HT1080 (cell line): ENCODE measurements at regions not wholly inside any gene's neighbourhood (a gene's known extent, or its start where the extent isn't known, plus 50 kb on each side); places are given as distances from the start of the nearest gene placed in this dataset.
"Not testable (repeated sequence)": the region's sequence is repeated elsewhere in the genome, so short reads cannot be mapped to it uniquely, and the experiment has no call there.

Experiments
- DNase-seq: peaks from one replicate; pipeline ENCODE4 v3.0.0-alpha.2; 2015; ENCODE audit warnings: low read depth

- DNase-seq: peak; percentile 71
These were observed 1369.1 kb upstream of the ADGRL4 start for GRCh38 chr1:80375662-80376061.

GRCh38 chr1:80375109-80375508, 1368.6 kb upstream of the ADGRL4 start:
- DNase-seq: no peak

- no peak for DNase-seq
These were observed 1363.2 kb upstream of the ADGRL4 start for GRCh38 chr1:80369780-80370179.

- no peak for DNase-seq
These were observed 1360.5 kb upstream of the ADGRL4 start for GRCh38 chr1:80367058-80367457.

- DNase-seq: no peak
These were observed 1359.0 kb upstream of the ADGRL4 start for GRCh38 chr1:80365359-80366021.

- peak; percentile 26 for DNase-seq
These were observed 1357.4 kb upstream of the ADGRL4 start for GRCh38 chr1:80363689-80364475.

GRCh38 chr1:80359666-80360065, 1353.1 kb upstream of the ADGRL4 start:
- no peak for DNase-seq

GRCh38 chr1:80349218-80349617, 1342.7 kb upstream of the ADGRL4 start:
- DNase-seq: no peak

GRCh38 chr1:80341021-80341420, 1334.5 kb upstream of the ADGRL4 start:
- no peak for DNase-seq

GRCh38 chr1:80318108-80318507, 1311.6 kb upstream of the ADGRL4 start:
- DNase-seq: no peak

- no peak for DNase-seq
These were observed 1304.2 kb upstream of the ADGRL4 start for GRCh38 chr1:80310703-80311245.

GRCh38 chr1:80305466-80305865, 1298.9 kb upstream of the ADGRL4 start:
- DNase-seq: no peak

GRCh38 chr1:80293818-80294217, 1287.3 kb upstream of the ADGRL4 start:
- DNase-seq: no peak

- DNase-seq: not testable (repeated sequence)
These were observed 1282.2 kb upstream of the ADGRL4 start for GRCh38 chr1:80288750-80289149.

- DNase-seq: no peak
These were observed 1276.0 kb upstream of the ADGRL4 start for GRCh38 chr1:80282536-80282935.

GRCh38 chr1:80278936-80279335, 1272.4 kb upstream of the ADGRL4 start:
- no peak for DNase-seq

- DNase-seq: no peak
These were observed 1267.7 kb upstream of the ADGRL4 start for GRCh38 chr1:80274256-80274655.

- no peak for DNase-seq
These were observed 1266.0 kb upstream of the ADGRL4 start for GRCh38 chr1:80272495-80272894.

GRCh38 chr1:80258659-80259058, 1252.1 kb upstream of the ADGRL4 start:
- peak; percentile 4 for DNase-seq

GRCh38 chr1:80251591-80251990, 1245.1 kb upstream of the ADGRL4 start:
- no peak for DNase-seq

- no peak for DNase-seq
These were observed 1244.6 kb upstream of the ADGRL4 start for GRCh38 chr1:80251171-80251570.

- no peak for DNase-seq
These were observed 1244.1 kb upstream of the ADGRL4 start for GRCh38 chr1:80250573-80251168.
